ENCODE measurements at regions not wholly inside any gene's neighbourhood (a gene's known extent, or its start where the extent isn't known, plus 50 kb on each side); places are given as distances from the start of the nearest gene placed in this dataset.

DNA sequence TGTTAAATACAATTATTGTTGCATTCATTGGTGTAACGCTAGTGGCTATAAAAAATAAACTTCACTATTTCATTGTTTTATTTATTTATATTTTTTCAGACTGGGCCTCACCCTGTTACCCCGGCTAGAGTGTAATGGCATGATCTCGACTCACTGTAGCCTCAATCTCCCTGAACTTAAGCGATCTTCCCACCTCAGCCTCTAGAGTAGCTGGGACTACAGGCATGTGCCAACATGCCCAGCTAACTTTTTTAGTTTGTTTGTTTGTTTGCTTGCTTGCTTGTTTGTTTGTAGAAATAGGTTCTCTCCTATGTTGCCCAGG is 387.4 kb upstream of the PTBP2 start:
- TF ChIP-seq SIX1 (CRISPR knock-in tag; IDR thresholded peaks at IDR 0.05; ENCODE audit: borderline replicate concordance) (no peak), RFXAP (CRISPR knock-in tag; IDR thresholded peaks at IDR 0.05; ENCODE audit: borderline replicate concordance) (no peak), ZNF34 (CRISPR knock-in tag; IDR thresholded peaks at IDR 0.05; ENCODE audit: borderline replicate concordance) (no peak), ZNF709 (CRISPR knock-in tag; IDR thresholded peaks at IDR 0.05) (no peak), ZNF234 (CRISPR knock-in tag; conservative IDR thresholded peaks at IDR 0.05) (no peak), ADNP (CRISPR knock-in tag; IDR thresholded peaks at IDR 0.05) (no peak), FOXC1 (CRISPR knock-in tag; IDR thresholded peaks at IDR 0.05; ENCODE audit: borderline replicate concordance) (no peak), ZSCAN20 (CRISPR knock-in tag; IDR thresholded peaks at IDR 0.05; ENCODE audit: borderline replicate concordance) (no peak), E2F5 (CRISPR knock-in tag; conservative IDR thresholded peaks at IDR 0.05) (no peak), ELF3 (CRISPR knock-in tag; IDR thresholded peaks at IDR 0.05) (no peak), RBM22 (optimal IDR thresholded peaks at IDR 0.05; ENCODE audit: low read length) (no peak), ZBTB20 (CRISPR knock-in tag; IDR thresholded peaks at IDR 0.05; ENCODE audit: borderline replicate concordance, low read depth) (no peak), PHF20 (CRISPR knock-in tag; IDR thresholded peaks at IDR 0.05) (no peak), SETDB1 (CRISPR knock-in tag; IDR thresholded peaks at IDR 0.05; ENCODE audit: borderline replicate concordance) (no peak), GPBP1L1 (CRISPR knock-in tag; IDR thresholded peaks at IDR 0.05) (no peak), TCF12 (IDR thresholded peaks at IDR 0.05) (no peak), TCF12 (CRISPR knock-in tag; IDR thresholded peaks at IDR 0.05) (no peak), CERS6 (CRISPR knock-in tag; IDR thresholded peaks at IDR 0.05) (no peak), KDM4B (CRISPR knock-in tag; IDR thresholded peaks at IDR 0.05) (no peak)
- TF ChIP-seq, protein P1, sequence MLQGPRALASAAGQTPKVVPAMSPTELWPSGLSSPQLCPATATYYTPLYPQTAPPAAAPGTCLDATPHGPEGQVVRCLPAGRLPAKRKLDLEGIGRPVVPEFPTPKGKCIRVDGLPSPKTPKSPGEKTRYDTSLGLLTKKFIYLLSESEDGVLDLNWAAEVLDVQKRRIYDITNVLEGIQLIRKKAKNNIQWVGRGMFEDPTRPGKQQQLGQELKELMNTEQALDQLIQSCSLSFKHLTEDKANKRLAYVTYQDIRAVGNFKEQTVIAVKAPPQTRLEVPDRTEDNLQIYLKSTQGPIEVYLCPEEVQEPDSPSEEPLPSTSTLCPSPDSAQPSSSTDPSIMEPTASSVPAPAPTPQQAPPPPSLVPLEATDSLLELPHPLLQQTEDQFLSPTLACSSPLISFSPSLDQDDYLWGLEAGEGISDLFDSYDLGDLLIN (CRISPR knock-in tag; IDR thresholded peaks at IDR 0.05; ENCODE audit: borderline replicate concordance): no peak
- Histone ChIP-seq H3K9ac (ENCODE audit: insufficient read depth, low read depth, low read length) (no peak overlapping the region), H3K4me3 (replicated peaks in 1 of 3; ENCODE audit: insufficient read depth in 1 of 3, low read depth in 2 of 3, low read length in 3 of 3) (no peak overlapping the region), H3K9me3 (ENCODE audit: low read length) (no peaks in the 10 kb centered on the region), H3K4me1 (ENCODE audit: insufficient read depth, low read length) (no peaks in the 10 kb centered on the region), H3K79me2 (ENCODE audit: insufficient read depth, low read length) (no peaks in the 10 kb centered on the region), H3K36me3 (replicated peaks in 1 of 2; ENCODE audit: control insufficient read depth in 1 of 2, insufficient read depth in 2 of 2, low read length in 2 of 2) (no peaks in the 10 kb centered on the region), H3K4me2 (ENCODE audit: low read depth, low read length) (no peak overlapping the region), H3K27ac (ENCODE audit: extremely low read length, insufficient read depth, low read length) (no peak overlapping the region), H3K27me3 (ENCODE audit: control insufficient read depth in 1 of 2, insufficient read depth in 2 of 2, low read length in 2 of 2) (no peaks in the 10 kb centered on the region), H4K20me1 (ENCODE audit: insufficient read depth, low read length) (no peaks in the 10 kb centered on the region), H2AFZ (ENCODE audit: low read length) (no peak overlapping the region)
- 21% methylated on average over 4 of the region's 4 CpGs for WGBS (ENCODE audit: low lambda C conversion rate)
- POLR2A ChIA-PET: no interaction called here
- CTCF ChIA-PET (ENCODE audit: low intra/inter-chr PET ratio, low total read pairs): no interaction called here
- intact Hi-C loops (cut with micrococcal nuclease; ENCODE audit: unreplicated experiment): no loop called here
- no peak for FAIRE-seq
- no peak for DNase-seq (ENCODE audit: low spot score)
- BruUV-seq (replicated peaks): no TSS peak
- in situ Hi-C loops (cut with HindIII; ENCODE audit: extremely low pct_ligation_motif_present, low pct_unique_long_range_greater_than_20kb): no loop called here
- no peak for ATAC-seq
